ENCODE measurements at regions not wholly inside any gene's neighbourhood (a gene's known extent, or its start where the extent isn't known, plus 50 kb on each side); places are given as distances from the start of the nearest gene placed in this dataset.

- no peak for TF ChIP-seq ZNF274 (IDR thresholded peaks at IDR 0.05; ENCODE audit: low read depth, low read length)
- TF ChIP-seq ELF1 (IDR thresholded peaks at IDR 0.05; ENCODE audit: borderline replicate concordance, low read depth) = no peak
- no peak for TF ChIP-seq SIN3A (IDR thresholded peaks at IDR 0.05; ENCODE audit: low read depth)
- no peak for TF ChIP-seq TCF7L2 (IDR thresholded peaks at IDR 0.05; ENCODE audit: borderline replicate concordance, extremely low read depth, insufficient read depth, insufficient read length)
- TF ChIP-seq EGR1 (IDR thresholded peaks at IDR 0.05; ENCODE audit: low read depth) = no peak
- no peak for TF ChIP-seq EZH2phosphoT487 (IDR thresholded peaks at IDR 0.05; ENCODE audit: borderline replicate concordance)
- TF ChIP-seq CBX3 (IDR thresholded peaks at IDR 0.05; ENCODE audit: low read depth) = no peak
- TF ChIP-seq ZFX (IDR thresholded peaks at IDR 0.05) = no peak
- TF ChIP-seq CEBPB (IDR thresholded peaks at IDR 0.05; ENCODE audit: low read depth) = no peak
Measured at GRCh38 chr4:159983082-159983481, 880.2 kb downstream of the RAPGEF2 start (continued).

GRCh38 chr4:160009656-160010493 lies 907.0 kb downstream of the RAPGEF2 start:
- ChIA-PET POLR2A (no interaction called here), RAD21 (ENCODE audit: low non-redundant PET in 1 of 2, low total read pairs in 2 of 2, uncharacterized antibody in 2 of 2, unreplicated experiment in 2 of 2) (no interaction called here), CTCF (no interaction called here)
- TF ChIP-seq ZNF274 (IDR thresholded peaks at IDR 0.05; ENCODE audit: low read depth, low read length) (no peak), EZH2 (IDR thresholded peaks at IDR 0.05) (no peak), ZBTB33 (IDR thresholded peaks at IDR 0.05; ENCODE audit: extremely low read depth, insufficient replicate concordance, low read length) (no peak), RAD21 (IDR thresholded peaks at IDR 0.05; ENCODE audit: low read depth) (no peak), YY1 (IDR thresholded peaks at IDR 0.05; ENCODE audit: extremely low read depth, insufficient replicate concordance, low read depth, low read length) (no peak), JUND (IDR thresholded peaks at IDR 0.05) (no peak), REST (IDR thresholded peaks at IDR 0.05; ENCODE audit: low read depth) (no peak), SRF (IDR thresholded peaks at IDR 0.05; ENCODE audit: low read depth) (no peak), EZH2phosphoT487 (IDR thresholded peaks at IDR 0.05; ENCODE audit: borderline replicate concordance) (no peak), ZFX (IDR thresholded peaks at IDR 0.05) (no peak), TCF7L2 (IDR thresholded peaks at IDR 0.05; ENCODE audit: borderline replicate concordance, extremely low read depth, insufficient read depth, insufficient read length) (no peak), SIN3A (IDR thresholded peaks at IDR 0.05; ENCODE audit: low read depth) (no peak), EGR1 (IDR thresholded peaks at IDR 0.05; ENCODE audit: low read depth) (no peak), POLR2AphosphoS5 (IDR thresholded peaks at IDR 0.05; ENCODE audit: low read depth, low read length) (no peak), POLR2A (IDR thresholded peaks at IDR 0.05; ENCODE audit: borderline replicate concordance, extremely low read depth, insufficient read depth, insufficient read length) (no peak)
- intact Hi-C loops (cut with micrococcal nuclease) = no loop called here
- BruUV-seq (replicated peaks) = no TSS peak
- H3K79me2 ChIP-seq (ENCODE audit: insufficient read depth, low read length) = no peaks in the 10 kb centered on the region
- H3K9me3 ChIP-seq (ENCODE audit: control insufficient read depth in 1 of 2, insufficient read depth in 1 of 2, low read depth in 1 of 2, low read length in 2 of 2) = no peaks in the 10 kb centered on the region
- DNase-seq (ENCODE audit: low read depth, low spot score) = no peak
- no peak overlapping the region for H3K4me2 ChIP-seq (ENCODE audit: low read length)
- H3K9ac ChIP-seq (ENCODE audit: low read length) = no peak overlapping the region
- H3K27me3 ChIP-seq (ENCODE audit: insufficient read depth, low read length) = no peaks in the 10 kb centered on the region
- no peak for ATAC-seq
- no peaks in the 10 kb centered on the region for H3K9me2 ChIP-seq (ENCODE audit: insufficient read depth)
- H4K20me1 ChIP-seq (ENCODE audit: insufficient read depth) = no peaks in the 10 kb centered on the region
- H3K36me3 ChIP-seq (ENCODE audit: control insufficient read depth in 1 of 2, insufficient read depth in 2 of 2, low read length in 2 of 2) = no peaks in the 10 kb centered on the region
- no peak overlapping the region for H3K27ac ChIP-seq (ENCODE audit: low read depth, low read length)
- H3K4me1 ChIP-seq (ENCODE audit: control insufficient read depth in 1 of 2, insufficient read depth in 2 of 2, low read length in 2 of 2) = no peaks in the 10 kb centered on the region
- no peak overlapping the region for H3K4me3 ChIP-seq (replicated peaks in 1 of 2; ENCODE audit: low read depth in 1 of 2, low read length in 2 of 2)
- no peak overlapping the region for H2AFZ ChIP-seq (ENCODE audit: low read depth, low read length, poor library complexity, severe bottlenecking)

Measured in HCT116 (cell line).